DOHH2 (cell line): ENCODE measurements at regions not wholly inside any gene's neighbourhood (a gene's known extent, or its start where the extent isn't known, plus 50 kb on each side); places are given as distances from the start of the nearest gene placed in this dataset.

Source experiments
- H3F3A ChIP-seq: fragments of 200-600 bp; sonication (generic), shearing (Covaris generic); 2 replicates; pipeline ENCODE4 v1.6.0; 2016; ENCODE audit warnings: antibody characterized with exemption, mild to moderate bottlenecking; ENCODE audit not compliant: control insufficient read depth, insufficient read depth
- H3K27ac ChIP-seq: fragments of 200-600 bp; sonication (generic); 2 replicates; pipeline ENCODE4 v1.5.1; 2014; ENCODE audit warnings: low read depth, mild to moderate bottlenecking, low read length, moderate library complexity
- H3K27me3 ChIP-seq: fragments of 200-600 bp; sonication (generic); 2 replicates; pipeline ENCODE4 v1.6.1; 2014; ENCODE audit warnings: mild to moderate bottlenecking, low read length, mixed read lengths; ENCODE audit not compliant: control insufficient read depth
- H3K36me3 ChIP-seq: fragments of 200-600 bp; sonication (generic); 2 replicates; pipeline ENCODE4 v1.6.1; 2014; ENCODE audit warnings: mild to moderate bottlenecking, low read length, moderate library complexity, mixed read lengths; ENCODE audit not compliant: control insufficient read depth
- H3K4me1 ChIP-seq: fragments of 200-600 bp; sonication (generic); 2 replicates; pipeline ENCODE4 v1.6.1; 2014; ENCODE audit warnings: mild to moderate bottlenecking, low read length, mixed read lengths; ENCODE audit not compliant: control insufficient read depth
- H3K4me2 ChIP-seq: fragments of 200-600 bp; sonication (generic); 2 replicates; pipeline ENCODE4 v1.6.0; 2014; ENCODE audit warnings: mild to moderate bottlenecking, low read length, moderate library complexity
- H3K4me3 ChIP-seq: fragments of 200-600 bp; sonication (generic); 2 replicates; pipeline ENCODE4 v1.5.1; 2014; ENCODE audit warnings: mild to moderate bottlenecking, low read length, mixed read lengths
- H3K79me2 ChIP-seq: fragments of 200-600 bp; sonication (generic); 2 replicates; pipeline ENCODE4 v1.6.1; 2014; ENCODE audit warnings: mild to moderate bottlenecking, low read length, mixed read lengths; ENCODE audit not compliant: control insufficient read depth
- H3K9me2 ChIP-seq: fragments of 200-600 bp; sonication (generic); replicated peaks from 2 replicates; pipeline ENCODE4 v1.6.1; 2014; ENCODE audit warnings: mild to moderate bottlenecking, low read length, mixed read lengths; ENCODE audit not compliant: control insufficient read depth
- H3K9me3 ChIP-seq: fragments of 200-600 bp; sonication (generic); 2 replicates; pipeline ENCODE4 v1.6.1; 2014; ENCODE audit warnings: antibody characterized with exemption, low read length, mixed read lengths; ENCODE audit not compliant: control insufficient read depth, insufficient read depth
- H4K20me1 ChIP-seq: fragments of 200-600 bp; sonication (generic); 2 replicates; pipeline ENCODE4 v1.6.0; 2014; ENCODE audit warnings: low read depth, mild to moderate bottlenecking, antibody characterized with exemption, low read length, moderate library complexity; ENCODE audit not compliant: control insufficient read depth, insufficient read depth
- EZH2phosphoT487 ChIP-seq: fragments of 200-600 bp; sonication (generic); IDR thresholded peaks from 2 replicates; pipeline ENCODE4 v1.6.1; 2017; ENCODE audit warnings: borderline replicate concordance, mild to moderate bottlenecking, antibody characterized with exemption, low read length, moderate library complexity, mixed read lengths
- TF ChIP-seq, protein P1 (sequence below): fragments of 200-600 bp; sonication (generic); IDR thresholded peaks from one replicate; pipeline ENCODE4 v1.5.1; 2014; ENCODE audit warnings: antibody characterized with exemption, mild to moderate bottlenecking, low read depth, low read length; ENCODE audit not compliant: poor library complexity, severe bottlenecking

DNA sequence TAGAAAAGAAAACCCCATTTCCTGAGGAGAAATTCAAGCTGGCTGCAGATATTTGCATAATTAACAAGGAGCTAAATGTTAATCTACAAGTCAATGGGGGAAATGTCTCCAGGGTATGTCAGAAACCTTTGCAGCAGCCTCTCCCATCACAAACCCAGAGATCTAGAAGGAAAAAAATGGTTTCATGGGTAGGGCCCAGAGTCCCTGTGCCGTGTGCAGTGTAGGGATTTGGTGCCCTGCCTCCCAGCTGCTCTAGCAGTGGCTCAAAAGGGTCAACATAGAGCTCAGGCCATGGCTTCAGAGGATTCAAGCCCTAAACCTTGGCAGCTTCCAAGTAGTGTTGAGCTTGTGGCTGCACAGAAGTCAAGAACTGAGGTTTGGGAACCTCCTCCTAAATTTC is 290.2 kb upstream of the TMEFF2 start:
- H3K27me3 ChIP-seq: no peaks in the 10 kb centered on the region
- TF ChIP-seq, protein P1, sequence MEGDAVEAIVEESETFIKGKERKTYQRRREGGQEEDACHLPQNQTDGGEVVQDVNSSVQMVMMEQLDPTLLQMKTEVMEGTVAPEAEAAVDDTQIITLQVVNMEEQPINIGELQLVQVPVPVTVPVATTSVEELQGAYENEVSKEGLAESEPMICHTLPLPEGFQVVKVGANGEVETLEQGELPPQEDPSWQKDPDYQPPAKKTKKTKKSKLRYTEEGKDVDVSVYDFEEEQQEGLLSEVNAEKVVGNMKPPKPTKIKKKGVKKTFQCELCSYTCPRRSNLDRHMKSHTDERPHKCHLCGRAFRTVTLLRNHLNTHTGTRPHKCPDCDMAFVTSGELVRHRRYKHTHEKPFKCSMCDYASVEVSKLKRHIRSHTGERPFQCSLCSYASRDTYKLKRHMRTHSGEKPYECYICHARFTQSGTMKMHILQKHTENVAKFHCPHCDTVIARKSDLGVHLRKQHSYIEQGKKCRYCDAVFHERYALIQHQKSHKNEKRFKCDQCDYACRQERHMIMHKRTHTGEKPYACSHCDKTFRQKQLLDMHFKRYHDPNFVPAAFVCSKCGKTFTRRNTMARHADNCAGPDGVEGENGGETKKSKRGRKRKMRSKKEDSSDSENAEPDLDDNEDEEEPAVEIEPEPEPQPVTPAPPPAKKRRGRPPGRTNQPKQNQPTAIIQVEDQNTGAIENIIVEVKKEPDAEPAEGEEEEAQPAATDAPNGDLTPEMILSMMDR: no peak
- no peak for TF ChIP-seq EZH2phosphoT487

DNA sequence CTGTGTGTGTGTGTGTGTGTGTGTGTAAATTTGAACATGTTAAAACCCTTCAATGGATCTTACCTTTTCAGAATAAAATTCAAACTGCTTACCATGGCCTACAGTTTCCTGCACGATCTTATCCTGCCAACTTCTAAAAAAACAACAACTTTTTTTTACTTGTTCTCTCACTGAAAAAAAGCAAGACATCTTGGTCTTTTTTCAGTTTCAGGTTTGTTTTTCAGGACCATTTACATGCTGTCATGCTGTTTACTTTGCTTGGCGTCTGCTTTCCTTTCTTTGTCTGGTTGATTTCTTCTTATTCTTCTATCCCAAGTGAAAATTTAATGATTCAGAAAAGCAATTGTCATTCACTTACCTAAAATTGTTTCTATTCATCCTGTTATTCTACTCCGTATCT is 286.3 kb upstream of the TMEFF2 start:
- Histone ChIP-seq H3K79me2 (no peaks in the 10 kb centered on the region), H3K9me3 (no peaks in the 10 kb centered on the region), H3K4me1 (no peaks in the 10 kb centered on the region), H3F3A (no peaks in the 10 kb centered on the region), H3K4me2 (no peak overlapping the region), H3K36me3 (no peaks in the 10 kb centered on the region), H4K20me1 (no peaks in the 10 kb centered on the region), H3K27me3 (no peaks in the 10 kb centered on the region), H3K4me3 (no peak overlapping the region), H3K9me2 (no peaks in the 10 kb centered on the region), H3K27ac (no peak overlapping the region)
- TF ChIP-seq, protein P1: no peak
- TF ChIP-seq EZH2phosphoT487: no peak

More for the DNA sequence above, 290.2 kb upstream of the TMEFF2 start:
- H3K36me3 ChIP-seq: no peaks in the 10 kb centered on the region
- no peak overlapping the region for H3K27ac ChIP-seq
- no peaks in the 10 kb centered on the region for H4K20me1 ChIP-seq
- H3K4me2 ChIP-seq: no peak overlapping the region
- no peaks in the 10 kb centered on the region for H3K79me2 ChIP-seq
- H3K9me3 ChIP-seq: no peaks in the 10 kb centered on the region
- no peak overlapping the region for H3K4me3 ChIP-seq
- H3F3A ChIP-seq: no peaks in the 10 kb centered on the region
- H3K4me1 ChIP-seq: no peaks in the 10 kb centered on the region
- no peaks in the 10 kb centered on the region for H3K9me2 ChIP-seq

DNA sequence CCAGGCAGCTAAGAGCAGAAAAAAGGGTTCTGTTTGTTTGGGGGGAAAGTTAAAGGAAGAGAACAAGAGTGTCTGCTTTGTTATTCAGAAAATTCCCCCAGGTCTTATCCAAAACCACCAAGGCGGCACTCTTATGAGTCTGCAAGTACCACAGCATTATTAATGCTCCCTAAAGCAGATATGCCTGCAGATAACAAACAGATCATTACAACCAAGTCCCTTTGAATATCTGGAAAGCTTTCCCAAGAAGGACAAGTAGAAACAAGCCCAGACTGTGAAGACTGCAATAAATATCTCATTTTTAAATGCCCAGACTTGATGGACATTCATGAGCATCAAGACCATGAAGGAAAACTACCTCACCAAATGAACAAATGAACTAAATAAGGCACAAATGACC is 278.6 kb upstream of the TMEFF2 start:
- Histone ChIP-seq H3K4me2 (no peak overlapping the region), H3F3A (no peaks in the 10 kb centered on the region), H3K79me2 (no peaks in the 10 kb centered on the region), H3K27me3 (no peaks in the 10 kb centered on the region), H4K20me1 (no peaks in the 10 kb centered on the region), H3K9me3 (no peaks in the 10 kb centered on the region), H3K9me2 (no peaks in the 10 kb centered on the region), H3K36me3 (no peaks in the 10 kb centered on the region), H3K4me3 (no peak overlapping the region), H3K27ac (no peak overlapping the region), H3K4me1 (no peaks in the 10 kb centered on the region)
- TF ChIP-seq, protein P1: no peak
- TF ChIP-seq EZH2phosphoT487: no peak

DNA sequence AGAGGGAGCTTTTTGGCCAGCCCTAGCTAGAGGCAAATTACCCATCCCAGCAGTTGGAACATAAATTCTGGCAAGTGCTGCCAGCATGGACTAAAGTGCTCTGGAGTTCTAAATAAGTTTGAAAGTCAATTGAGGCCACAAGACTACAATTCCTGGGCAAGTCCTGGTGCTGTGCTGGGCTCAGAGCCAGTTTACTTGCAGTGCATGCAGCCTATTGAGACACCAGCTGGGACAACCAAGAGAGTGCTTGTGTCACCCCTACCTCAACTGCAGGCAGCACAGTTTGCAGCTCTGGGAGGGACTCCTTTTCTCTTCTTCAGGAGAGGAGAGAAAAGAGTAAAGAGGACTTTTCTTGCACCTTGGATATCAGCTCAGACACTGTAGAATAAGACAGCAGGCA is 277.2 kb upstream of the TMEFF2 start:
- H3K4me1 ChIP-seq: no peaks in the 10 kb centered on the region
- TF ChIP-seq EZH2phosphoT487: no peak
- TF ChIP-seq, protein P1: no peak
- no peaks in the 10 kb centered on the region for H3K9me3 ChIP-seq
- H3K4me3 ChIP-seq: no peak overlapping the region
- H3K9me2 ChIP-seq: no peaks in the 10 kb centered on the region
- no peak overlapping the region for H3K27ac ChIP-seq
- no peaks in the 10 kb centered on the region for H3K79me2 ChIP-seq
- no peaks in the 10 kb centered on the region for H3F3A ChIP-seq
- H3K4me2 ChIP-seq: no peak overlapping the region
- H4K20me1 ChIP-seq: no peaks in the 10 kb centered on the region
- no peaks in the 10 kb centered on the region for H3K27me3 ChIP-seq
- H3K36me3 ChIP-seq: no peaks in the 10 kb centered on the region
